HG02943 (cell line): ENCODE measurements at regions not wholly inside any gene's neighbourhood (a gene's known extent, or its start where the extent isn't known, plus 50 kb on each side); places are given as distances from the start of the nearest gene placed in this dataset.
"Not testable (repeated sequence)": the region's sequence is repeated elsewhere in the genome, so short reads cannot be mapped to it uniquely, and the experiment has no call there.

Experiments used
- ATAC-seq: cut with Tn5 transposase; IDR thresholded peaks from one replicate; pipeline ENCODE4 v1.9.1; 2021; ENCODE audit warnings: mild to moderate bottlenecking, low read depth, moderate library complexity; ENCODE audit not compliant: unreplicated experiment

DNA sequence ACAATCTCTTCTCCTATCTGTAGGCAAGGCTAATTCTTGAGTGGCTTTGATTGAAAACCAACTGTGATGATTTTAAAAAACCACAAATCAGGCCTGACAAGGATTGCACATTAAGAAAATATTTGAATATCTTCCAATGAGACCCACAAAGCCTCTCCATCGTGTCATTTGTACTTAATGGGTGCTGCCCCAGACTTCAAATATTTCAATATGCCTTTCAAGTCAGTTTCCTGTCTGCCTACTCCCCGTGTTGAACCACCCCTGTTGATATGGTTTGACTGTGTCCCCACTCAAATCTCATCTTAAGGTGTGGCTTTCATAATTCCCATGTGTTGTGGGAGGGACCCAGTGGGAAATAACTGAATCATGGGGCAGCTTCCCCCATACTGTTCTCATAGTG, 159.7 kb upstream of the EGLN3 start:
- no peak for ATAC-seq

DNA sequence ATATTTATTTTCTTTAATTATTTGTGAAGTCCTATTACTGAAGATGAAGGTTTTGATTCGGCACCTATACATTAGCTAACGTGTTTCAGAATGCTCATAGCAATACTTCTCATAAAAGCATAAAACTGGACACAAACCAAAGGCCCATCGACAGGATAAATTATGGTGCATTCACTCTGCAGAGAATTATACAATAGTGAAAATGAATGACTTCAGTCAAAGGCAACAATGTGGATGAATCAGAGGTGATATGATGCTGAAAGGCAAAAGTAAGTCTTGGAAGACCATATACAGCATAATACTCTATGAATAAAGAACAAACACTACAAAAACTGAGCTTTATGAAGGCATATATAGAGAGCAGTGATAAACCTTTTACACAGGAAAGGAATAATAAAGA, 156.6 kb upstream of the EGLN3 start:
- ATAC-seq = no peak

DNA sequence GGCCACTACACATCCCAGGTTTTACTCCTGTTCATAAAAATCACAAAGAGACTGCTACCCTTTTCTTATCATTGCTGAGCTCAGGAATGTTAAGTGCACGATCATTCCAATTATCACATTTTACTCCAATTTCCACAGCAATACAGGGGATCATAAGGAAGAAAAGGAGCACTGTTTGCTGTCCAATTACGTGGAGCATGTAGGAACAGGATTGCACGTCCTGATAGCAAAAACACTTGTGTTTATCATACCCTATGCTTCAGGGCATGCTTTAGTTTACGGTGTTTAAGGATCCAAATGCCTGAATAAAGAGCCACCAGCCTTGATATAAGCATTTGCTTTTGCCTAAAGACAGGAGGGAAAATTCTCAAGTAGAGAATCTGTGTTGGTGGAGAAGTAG, 155.4 kb upstream of the EGLN3 start:
- ATAC-seq = no peak

- no peak for ATAC-seq
Observed at GRCh38 chr14:34104489-34105397, 153.9 kb upstream of the EGLN3 start.

DNA sequence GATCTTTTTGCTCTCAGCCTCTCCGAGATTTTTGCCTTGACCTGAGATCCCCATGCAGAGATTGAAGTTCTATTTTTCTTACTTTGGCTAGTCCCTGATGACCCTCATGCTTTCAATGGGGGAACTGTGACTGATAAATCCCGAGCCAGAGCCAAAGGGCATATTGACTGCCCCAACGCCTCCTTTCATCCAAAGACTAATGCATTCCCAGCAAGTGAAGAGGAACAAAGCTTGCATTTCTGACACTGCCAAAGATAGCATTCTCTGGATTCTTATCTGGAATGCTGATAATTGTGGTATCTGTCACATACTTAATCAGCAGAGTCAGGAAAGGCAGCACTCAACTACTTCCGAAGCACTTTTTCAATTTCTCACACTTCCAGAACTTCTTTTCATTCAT, 152.3 kb upstream of the EGLN3 start:
- ATAC-seq = no peak

- no peak for ATAC-seq
Observed at GRCh38 chr14:34099635-34100034, 148.8 kb upstream of the EGLN3 start.

- ATAC-seq = no peak
Observed at GRCh38 chr14:34098985-34099349, 148.1 kb upstream of the EGLN3 start.

DNA sequence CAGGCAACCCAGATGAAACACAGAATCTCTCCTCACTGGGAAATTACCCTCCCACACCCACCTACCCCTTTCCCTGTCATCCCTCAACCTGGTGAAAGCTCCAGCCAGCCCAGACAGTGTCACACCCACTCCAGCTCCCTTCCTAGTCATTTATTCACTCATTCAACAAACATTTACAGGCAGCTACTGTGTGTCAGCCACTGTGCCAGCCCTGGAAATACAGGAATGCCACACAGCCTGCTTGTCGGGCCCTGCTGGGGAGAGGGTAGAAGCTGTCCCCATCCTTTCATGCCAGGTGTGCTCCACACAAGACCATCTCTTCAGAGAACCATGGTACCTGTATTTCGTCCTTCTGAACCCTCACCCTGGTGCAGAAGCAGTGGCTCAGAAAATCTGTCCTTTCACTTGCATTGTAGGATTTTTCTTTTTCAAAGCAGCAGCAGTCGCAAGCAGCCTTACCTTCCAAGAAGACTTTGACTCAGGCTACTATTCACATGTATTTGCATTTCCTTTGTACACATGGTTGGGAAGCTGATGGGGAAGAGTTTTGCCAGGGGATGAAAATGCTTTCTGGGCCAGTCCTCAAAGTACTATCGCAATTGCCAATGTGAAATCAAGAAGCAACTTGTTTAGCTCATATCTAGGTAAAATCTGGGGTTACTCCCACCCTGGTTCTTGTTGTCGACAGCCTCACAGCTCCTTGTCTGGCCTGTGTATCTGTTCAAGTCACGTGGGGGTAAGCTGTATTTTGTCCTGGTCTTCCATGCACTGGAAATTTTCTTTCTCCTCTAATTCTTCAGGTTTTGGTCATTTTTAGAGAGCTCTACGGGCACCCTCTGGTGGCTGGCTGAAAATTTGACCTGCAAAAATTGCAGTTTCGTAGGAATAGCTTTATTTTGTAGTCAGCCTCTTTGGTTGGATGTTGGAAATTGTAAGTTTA, 147.4 kb upstream of the EGLN3 start:
- no peak for ATAC-seq

DNA sequence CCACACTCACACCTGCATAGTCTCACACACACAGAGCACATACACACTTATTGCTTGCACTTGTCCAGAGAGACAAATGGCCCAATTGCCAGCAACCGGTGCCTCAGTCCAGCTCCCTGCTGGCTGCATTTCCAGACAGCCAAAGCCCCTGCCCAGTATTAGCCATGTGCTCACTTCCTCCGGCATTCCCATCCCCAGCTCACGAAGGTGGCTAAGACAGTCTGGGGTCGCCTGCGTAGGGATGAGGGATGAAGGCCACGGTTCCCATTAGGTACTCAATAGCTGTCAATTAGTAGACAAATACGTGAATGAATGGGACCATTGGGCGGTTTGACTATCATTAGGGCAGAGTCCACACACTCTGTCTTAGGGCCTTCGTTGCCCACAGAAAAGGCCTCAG, 146.8 kb upstream of the EGLN3 start:
- no peak for ATAC-seq

GRCh38 chr14:34094384-34094783, 143.5 kb upstream of the EGLN3 start:
- no peak for ATAC-seq

GRCh38 chr14:34093883-34094282, 143.0 kb upstream of the EGLN3 start:
- ATAC-seq = no peak

- no peak for ATAC-seq
Observed at GRCh38 chr14:34090451-34090850, 139.6 kb upstream of the EGLN3 start.

GRCh38 chr14:34088914-34089313, 138.0 kb upstream of the EGLN3 start:
- ATAC-seq = no peak

DNA sequence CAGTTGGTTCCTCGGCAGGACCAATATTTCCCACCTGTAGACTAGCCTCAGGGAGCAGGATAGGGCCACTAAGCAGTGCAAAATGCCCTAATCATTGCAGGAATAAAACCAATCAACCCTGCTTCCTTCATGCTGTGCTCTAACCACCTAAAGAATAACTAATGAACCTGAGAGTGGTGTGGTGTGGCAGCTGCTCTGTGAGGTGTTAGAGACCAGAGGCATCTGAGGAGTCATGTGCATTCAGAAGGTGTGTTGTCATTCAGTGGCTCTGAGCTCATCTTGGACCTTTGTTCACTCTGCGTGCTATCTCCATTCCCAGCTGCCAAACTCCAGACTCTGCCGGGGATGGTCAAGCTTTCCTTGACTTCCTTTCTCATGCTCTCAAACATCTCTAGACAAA, 136.7 kb upstream of the EGLN3 start:
- ATAC-seq = no peak

- ATAC-seq = no peak
Observed at GRCh38 chr14:34086223-34086757, 135.4 kb upstream of the EGLN3 start.

GRCh38 chr14:34085695-34086094, 134.8 kb upstream of the EGLN3 start:
- no peak for ATAC-seq

DNA sequence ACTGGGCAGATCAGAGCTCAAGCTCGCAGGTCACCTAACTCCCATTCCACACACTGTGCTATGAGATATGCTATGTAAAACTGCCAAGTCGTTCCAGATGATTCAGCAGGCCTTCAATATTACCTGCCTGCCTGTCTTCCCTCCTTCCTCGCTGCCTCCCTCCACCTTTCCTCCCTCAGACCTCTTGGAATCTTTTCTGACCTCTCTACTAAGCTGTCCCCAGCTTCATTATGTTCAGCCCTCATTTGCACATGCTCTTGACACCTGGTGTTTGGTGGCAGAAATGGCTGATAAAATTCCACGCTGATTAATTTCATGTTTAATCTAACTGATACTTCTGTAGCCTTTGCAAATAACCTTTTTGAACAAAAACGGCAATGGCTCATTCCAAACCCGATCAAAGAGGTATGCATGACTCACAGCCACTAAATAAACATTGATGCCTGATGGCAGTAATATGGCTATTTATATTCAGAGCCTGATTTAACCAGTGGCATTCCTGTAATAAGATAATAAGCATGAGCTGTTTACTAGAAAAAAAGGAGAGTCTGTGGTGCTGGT, 130.8 kb upstream of the EGLN3 start:
- no peak for ATAC-seq

DNA sequence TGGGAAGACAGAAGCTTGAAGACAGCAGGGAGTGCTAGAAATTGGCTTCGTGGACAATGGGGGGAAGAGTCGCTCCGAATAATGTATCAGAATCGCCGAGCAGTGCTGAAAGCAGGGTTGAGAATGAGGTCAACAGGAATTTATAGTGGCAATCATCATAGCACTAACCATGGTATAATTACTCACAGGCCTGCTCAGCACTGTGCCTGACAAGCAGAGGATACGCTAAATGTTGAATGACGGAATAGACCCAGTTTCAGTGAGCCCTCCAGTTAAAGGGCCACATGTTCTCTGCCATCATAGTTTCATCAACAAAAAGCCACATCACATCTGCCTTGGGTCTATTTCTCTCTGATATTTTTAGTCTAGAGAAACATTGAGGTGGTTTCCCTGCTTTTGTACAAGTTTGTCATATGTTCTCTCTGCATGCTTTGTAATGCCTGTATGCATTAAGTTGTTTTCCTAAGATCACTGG, 130.3 kb upstream of the EGLN3 start:
- ATAC-seq = no peak

- not testable (repeated sequence) for ATAC-seq
Observed at GRCh38 chr14:34079643-34080042, 128.8 kb upstream of the EGLN3 start.

- no peak for ATAC-seq
Observed at GRCh38 chr14:34078117-34078743, 127.4 kb upstream of the EGLN3 start.
